Activated B cell treated with CpG ODN at 0.5 μM for 24 hours (primary cell): ENCODE measurements at regions not wholly inside any gene's neighbourhood (a gene's known extent, or its start where the extent isn't known, plus 50 kb on each side); places are given as distances from the start of the nearest gene placed in this dataset.

ENCODE experiments used
- ATAC-seq: fragments of 200-7000 bp; cut with Tn5 transposase; one replicate; pipeline ENCODE4 v1.10.0; 2021; ENCODE audit warnings: low read depth, mild to moderate bottlenecking, moderate library complexity
- CTCF ChIA-PET: fragments of 350-600 bp; sonication (Branson Sonifier 250); formaldehyde crosslinking; loops from one replicate; lab custom pipeline; 2021; ENCODE audit warnings: antibody characterized with exemption; lab: Charles Lee
- POLR2A ChIA-PET: fragments of 350-600 bp; sonication (Branson Sonifier 250); formaldehyde crosslinking; loops from one replicate; lab custom pipeline; 2021; ENCODE audit warnings: antibody characterized with exemption; lab: Charles Lee
- DNase-seq: peaks from one replicate; pipeline ENCODE4 v3.0.0; 2022
- H3K27ac Mint-ChIP-seq: one replicate; pipeline ENCODE4 v1.8.0; 2020; ENCODE audit warnings: mixed read lengths
- H3K27me3 Mint-ChIP-seq: one replicate; pipeline ENCODE4 v1.8.0; 2021; ENCODE audit warnings: mixed read lengths
- H3K36me3 Mint-ChIP-seq: one replicate; pipeline ENCODE4 v1.8.0; 2021; ENCODE audit warnings: low read depth, mixed read lengths
- H3K4me1 Mint-ChIP-seq: one replicate; pipeline ENCODE4 v1.8.0; 2021; ENCODE audit warnings: mixed read lengths
- H3K4me3 Mint-ChIP-seq: one replicate; pipeline ENCODE4 v1.8.0; 2020; ENCODE audit warnings: mild to moderate bottlenecking, mixed read lengths
- H3K9me3 Mint-ChIP-seq: one replicate; pipeline ENCODE4 v1.8.0; 2020; ENCODE audit warnings: mixed read lengths
- CTCF ChIP-seq: fragments of 200-600 bp; IDR thresholded peaks from one replicate; pipeline ENCODE4 v1.8.0; 2022; ENCODE audit warnings: antibody characterized with exemption, mild to moderate bottlenecking
- intact Hi-C: fragments of 100-400 bp; cut with micrococcal nuclease; formaldehyde crosslinking; loops from one replicate; pipeline ENCODE4 v1.15.1; 2024

GRCh38 chr7:3206771-3207191 is 94.3 kb upstream of the SDK1 start:
- no peak for DNase-seq
- no peak for TF ChIP-seq CTCF
- Mint-ChIP-seq H3K9me3 (no peaks in the 10 kb centered on the region), H3K4me3 (no peak overlapping the region), H3K36me3 (no peaks in the 10 kb centered on the region), H3K27me3 (no peaks in the 10 kb centered on the region), H3K27ac (no peak overlapping the region), H3K4me1 (peaks cover 4% of the 10 kb centered on the region)
- POLR2A ChIA-PET, result interaction anchor here (0.5 kb wide), 1 partner anchor 740 kb away, joined by 3 read pairs; no protein-coding TSS in a partner anchor
- ATAC-seq, result no peak
- intact Hi-C loops, result no loop called here
- CTCF ChIA-PET, result no interaction called here

- ChIA-PET POLR2A (interaction anchor here (0.5 kb wide), 1 partner anchor 740 kb away, joined by 3 read pairs; no protein-coding TSS in a partner anchor), CTCF (no interaction called here)
- TF ChIP-seq CTCF, result no peak
- Mint-ChIP-seq H3K27me3 (no peaks in the 10 kb centered on the region), H3K4me1 (no peaks in the 10 kb centered on the region), H3K27ac (no peak overlapping the region), H3K4me3 (no peak overlapping the region), H3K9me3 (no peaks in the 10 kb centered on the region), H3K36me3 (no peaks in the 10 kb centered on the region)
- intact Hi-C loops, result no loop called here
- no peak for DNase-seq
- ATAC-seq, result no peak
These were observed 93.6 kb upstream of the SDK1 start for GRCh38 chr7:3207387-3207902.

- POLR2A ChIA-PET, result no interaction called here
- no peak for TF ChIP-seq CTCF
- DNase-seq (no peak), ATAC-seq (no peak)
- H3K4me1 Mint-ChIP-seq, result no peaks in the 10 kb centered on the region
- CTCF ChIA-PET, result no interaction called here
- no peaks in the 10 kb centered on the region for H3K9me3 Mint-ChIP-seq
- intact Hi-C loops, result no loop called here
- no peak overlapping the region for H3K27ac Mint-ChIP-seq
- H3K4me3 Mint-ChIP-seq, result no peak overlapping the region
- no peaks in the 10 kb centered on the region for H3K27me3 Mint-ChIP-seq
- no peaks in the 10 kb centered on the region for H3K36me3 Mint-ChIP-seq
These were observed 90.5 kb upstream of the SDK1 start for GRCh38 chr7:3210531-3210930.

- ATAC-seq (no peak), DNase-seq (no peak)
- POLR2A ChIA-PET, result no interaction called here
- CTCF ChIA-PET, result no interaction called here
- no peaks in the 10 kb centered on the region for H3K9me3 Mint-ChIP-seq
- H3K27me3 Mint-ChIP-seq, result peaks cover 5% of the 10 kb centered on the region
- no peaks in the 10 kb centered on the region for H3K4me1 Mint-ChIP-seq
- H3K4me3 Mint-ChIP-seq, result no peak overlapping the region
- H3K27ac Mint-ChIP-seq, result no peak overlapping the region
- H3K36me3 Mint-ChIP-seq, result no peaks in the 10 kb centered on the region
- TF ChIP-seq CTCF, result no peak
- intact Hi-C loops, result no loop called here
These were observed 87.0 kb upstream of the SDK1 start for GRCh38 chr7:3214090-3214413.

- Mint-ChIP-seq H3K9me3 (no peaks in the 10 kb centered on the region), H3K27me3 (peaks cover 12% of the 10 kb centered on the region), H3K36me3 (no peaks in the 10 kb centered on the region), H3K4me3 (no peak overlapping the region), H3K4me1 (no peaks in the 10 kb centered on the region), H3K27ac (no peak overlapping the region)
- intact Hi-C loops, result no loop called here
- ChIA-PET CTCF (no interaction called here), POLR2A (no interaction called here)
- no peak for TF ChIP-seq CTCF
- DNase-seq (no peak), ATAC-seq (no peak)
These were observed 85.1 kb upstream of the SDK1 start for GRCh38 chr7:3215624-3216585.
